ENCODE measurements at regions not wholly inside any gene's neighbourhood (a gene's known extent, or its start where the extent isn't known, plus 50 kb on each side); places are given as distances from the start of the nearest gene placed in this dataset.

DNA sequence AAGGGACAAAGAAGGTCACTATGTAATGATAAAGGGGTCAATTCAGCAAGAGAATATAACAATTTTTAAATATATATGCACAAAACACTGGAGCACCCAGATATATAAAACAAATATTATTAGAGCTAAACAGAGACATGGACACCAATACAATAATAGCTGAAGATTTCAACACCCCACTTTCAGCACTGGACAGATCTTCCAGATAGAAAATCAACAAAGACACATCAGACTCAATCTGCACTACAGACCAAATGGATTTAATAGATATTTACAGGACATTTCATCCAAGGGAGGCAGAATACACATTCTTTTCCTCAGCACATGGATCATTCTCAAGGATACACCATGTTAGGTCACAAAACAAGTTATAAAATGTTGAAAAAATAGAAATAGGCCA, 111.4 kb downstream of the SOX3 start:
- TF ChIP-seq ESRRA (IDR thresholded peaks at IDR 0.05; ENCODE audit: borderline replicate concordance, low read length) (no peak), HMGXB4 (CRISPR knock-in tag; IDR thresholded peaks at IDR 0.05; ENCODE audit: borderline replicate concordance) (no peak), MAFK (IDR thresholded peaks at IDR 0.05; ENCODE audit: partially characterized antibody) (no peak), RAD21 (conservative IDR thresholded peaks at IDR 0.05 in 1 of 2, IDR thresholded peaks at IDR 0.05 in 1 of 2) (no peak), MAX (IDR thresholded peaks at IDR 0.05) (no peak), POLR2A (IDR thresholded peaks at IDR 0.05; ENCODE audit: low read length) (no peak), SREBF2 (IDR thresholded peaks at IDR 0.05) (no peak), CBX8 (IDR thresholded peaks at IDR 0.05) (no peak), MAZ (IDR thresholded peaks at IDR 0.05; ENCODE audit: borderline replicate concordance, low read depth, low read length) (no peak), GATA3 (IDR thresholded peaks at IDR 0.05; ENCODE audit: borderline replicate concordance) (no peak), JUN (IDR thresholded peaks at IDR 0.05) (no peak)
- TF ChIP-seq, protein P1, sequence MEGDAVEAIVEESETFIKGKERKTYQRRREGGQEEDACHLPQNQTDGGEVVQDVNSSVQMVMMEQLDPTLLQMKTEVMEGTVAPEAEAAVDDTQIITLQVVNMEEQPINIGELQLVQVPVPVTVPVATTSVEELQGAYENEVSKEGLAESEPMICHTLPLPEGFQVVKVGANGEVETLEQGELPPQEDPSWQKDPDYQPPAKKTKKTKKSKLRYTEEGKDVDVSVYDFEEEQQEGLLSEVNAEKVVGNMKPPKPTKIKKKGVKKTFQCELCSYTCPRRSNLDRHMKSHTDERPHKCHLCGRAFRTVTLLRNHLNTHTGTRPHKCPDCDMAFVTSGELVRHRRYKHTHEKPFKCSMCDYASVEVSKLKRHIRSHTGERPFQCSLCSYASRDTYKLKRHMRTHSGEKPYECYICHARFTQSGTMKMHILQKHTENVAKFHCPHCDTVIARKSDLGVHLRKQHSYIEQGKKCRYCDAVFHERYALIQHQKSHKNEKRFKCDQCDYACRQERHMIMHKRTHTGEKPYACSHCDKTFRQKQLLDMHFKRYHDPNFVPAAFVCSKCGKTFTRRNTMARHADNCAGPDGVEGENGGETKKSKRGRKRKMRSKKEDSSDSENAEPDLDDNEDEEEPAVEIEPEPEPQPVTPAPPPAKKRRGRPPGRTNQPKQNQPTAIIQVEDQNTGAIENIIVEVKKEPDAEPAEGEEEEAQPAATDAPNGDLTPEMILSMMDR (IDR thresholded peaks at IDR 0.05) = no peak
- TF ChIP-seq, protein P2, sequence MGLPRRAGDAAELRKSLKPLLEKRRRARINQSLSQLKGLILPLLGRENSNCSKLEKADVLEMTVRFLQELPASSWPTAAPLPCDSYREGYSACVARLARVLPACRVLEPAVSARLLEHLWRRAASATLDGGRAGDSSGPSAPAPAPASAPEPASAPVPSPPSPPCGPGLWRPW (IDR thresholded peaks at IDR 0.05) = no peak

Measured in A549 (cell line).